Stimulated activated naive B cell treated with anti-CD40 and anti-IgM and Interleukin-4, amounts not matched to agents 10 μg/mL and 1 μg/mL and 100 μg/mL, for 72 hours (primary cell): ENCODE measurements at regions not wholly inside any gene's neighbourhood (a gene's known extent, or its start where the extent isn't known, plus 50 kb on each side); places are given as distances from the start of the nearest gene placed in this dataset.
"Not testable (repeated sequence)": the region's sequence is repeated elsewhere in the genome, so short reads cannot be mapped to it uniquely, and the experiment has no call there.

ENCODE experiments used
- ATAC-seq, 2 donors: fragments of 150-1000 bp; cut with Tn5 transposase; replicated peaks; 2 replicates each; pipeline ENCODE4 v1.10.0; 2021; ENCODE audit warnings: moderate library complexity in 1 of 2
- DNase-seq: peaks from one replicate; pipeline ENCODE4 v3.0.0; 2021
- H3K27ac Mint-ChIP-seq: one replicate; pipeline ENCODE4 v1.8.0; 2022; ENCODE audit warnings: mild to moderate bottlenecking, mixed read lengths
- H3K27me3 Mint-ChIP-seq, 2 donors: one replicate each; pipeline ENCODE4 v1.8.0; 2022; ENCODE audit warnings: mixed read lengths in 2 of 2
- H3K36me3 Mint-ChIP-seq, 2 donors: one replicate each; pipeline ENCODE4 v1.8.0; 2022; ENCODE audit warnings: mixed read lengths in 2 of 2, mild to moderate bottlenecking in 1 of 2
- H3K4me1 Mint-ChIP-seq, 2 donors: one replicate each; pipeline ENCODE4 v1.8.0; 2022; ENCODE audit warnings: mixed read lengths in 2 of 2, mild to moderate bottlenecking in 1 of 2
- H3K4me3 Mint-ChIP-seq, 2 donors: one replicate each; pipeline ENCODE4 v1.8.0; 2022; ENCODE audit warnings: mild to moderate bottlenecking in 2 of 2, mixed read lengths in 2 of 2, moderate library complexity in 1 of 2
- H3K9me3 Mint-ChIP-seq, 2 donors: one replicate each; pipeline ENCODE4 v1.8.0; 2022; ENCODE audit warnings: mixed read lengths in 2 of 2, mild to moderate bottlenecking in 1 of 2

GRCh38 chr19:20423381-20424197, 142.0 kb downstream of the ZNF737 start:
- peaks cover 0 to 3% of the 10 kb centered on the region in 2 donors for H3K9me3 Mint-ChIP-seq
- ATAC-seq: peak in 1 of 2 donors; percentile 22
- no peak for DNase-seq
- peak overlapping the region; percentile 97 to 99 for H3K4me3 Mint-ChIP-seq
- peaks cover 0 to 19% of the 10 kb centered on the region in 2 donors for H3K4me1 Mint-ChIP-seq
- no peaks in the 10 kb centered on the region for H3K27me3 Mint-ChIP-seq
- H3K36me3 Mint-ChIP-seq: peaks cover 11 to 28% of the 10 kb centered on the region in 2 donors
- H3K27ac Mint-ChIP-seq: peak overlapping the region; percentile 93

DNA sequence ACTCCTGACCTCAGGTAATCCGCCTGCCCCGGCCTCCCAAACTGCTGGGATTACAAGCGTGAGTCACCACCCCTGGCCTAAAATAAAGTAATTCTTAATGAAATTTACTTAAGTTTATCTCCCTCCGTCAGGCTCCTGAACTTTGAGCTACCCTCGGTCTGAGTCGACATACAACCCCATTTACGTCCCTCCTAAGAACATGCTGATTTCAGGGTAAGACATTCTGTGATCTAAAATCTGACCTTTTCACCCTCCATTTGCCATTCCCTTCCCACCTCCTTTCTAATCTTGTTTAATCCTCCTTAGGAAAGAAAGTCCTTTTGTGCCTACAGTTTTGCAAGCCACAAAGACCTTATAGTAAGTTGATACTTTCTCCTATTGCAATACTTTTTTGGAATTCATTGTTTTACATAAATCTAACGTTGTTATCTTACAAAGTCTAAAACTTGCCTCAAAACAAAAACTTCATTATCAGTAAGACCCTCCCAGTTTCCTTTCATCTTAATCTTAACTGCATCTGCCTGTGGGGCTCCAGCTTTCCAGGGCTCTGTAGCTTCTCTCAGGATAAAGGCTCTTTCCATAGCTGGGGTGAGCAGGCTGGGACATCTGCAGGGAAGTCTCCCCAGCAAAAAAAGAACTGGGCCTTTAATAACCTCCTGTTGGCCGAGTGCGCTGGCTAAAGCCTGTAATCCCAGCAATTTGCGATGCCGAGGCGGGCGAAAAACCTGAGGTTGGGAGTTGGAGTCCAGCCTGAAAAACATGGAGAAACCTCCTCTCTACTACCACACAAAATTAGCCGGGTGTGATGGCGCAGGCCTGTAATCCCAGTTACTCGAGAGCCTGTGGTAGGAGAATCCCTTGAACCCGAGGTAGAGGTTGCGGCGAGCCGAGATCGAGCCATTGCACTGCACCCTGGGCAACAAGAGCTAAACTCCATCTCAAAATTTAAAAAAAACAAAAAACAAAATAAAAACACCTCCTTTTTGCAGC, 143.1 kb downstream of the ZNF737 start:
- no peaks in the 10 kb centered on the region for H3K27me3 Mint-ChIP-seq
- H3K36me3 Mint-ChIP-seq: peaks cover 11 to 33% of the 10 kb centered on the region in 2 donors
- H3K9me3 Mint-ChIP-seq: peaks cover 0 to 3% of the 10 kb centered on the region in 2 donors
- H3K4me1 Mint-ChIP-seq: peaks cover 0 to 19% of the 10 kb centered on the region in 2 donors
- ATAC-seq (no peak), DNase-seq (no peak)
- peak overlapping the region in 1 of 2 donors; percentile 99 for H3K4me3 Mint-ChIP-seq
- H3K27ac Mint-ChIP-seq: no peak overlapping the region

DNA sequence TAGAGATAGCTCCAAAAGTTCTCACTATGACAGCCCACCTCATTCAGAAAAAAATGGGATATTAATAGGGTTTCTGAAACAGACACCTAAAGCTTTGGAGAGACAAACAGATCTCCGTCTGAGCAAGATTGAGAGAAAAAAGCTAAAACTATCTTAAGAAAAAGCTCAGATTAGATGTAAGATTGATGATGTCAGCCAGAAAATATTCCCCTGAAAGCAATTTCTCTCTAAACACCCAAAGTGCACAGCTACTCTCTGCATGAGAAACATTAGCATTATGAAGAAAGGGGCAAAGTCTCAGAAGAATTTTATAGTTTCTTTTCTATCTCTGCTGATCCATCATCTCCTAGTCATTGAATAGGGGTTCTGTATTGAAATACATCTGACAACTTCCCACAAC, 148.9 kb downstream of the ZNF737 start:
- no peak for DNase-seq
- Mint-ChIP-seq H3K36me3 (peaks cover 22 to 41% of the 10 kb centered on the region in 2 donors), H3K4me3 (no peak overlapping the region), H3K4me1 (no peaks in the 10 kb centered on the region), H3K9me3 (peaks cover 0 to under 1% of the 10 kb centered on the region in 2 donors), H3K27me3 (no peaks in the 10 kb centered on the region), H3K27ac (no peak overlapping the region)
- no peak for ATAC-seq

DNA sequence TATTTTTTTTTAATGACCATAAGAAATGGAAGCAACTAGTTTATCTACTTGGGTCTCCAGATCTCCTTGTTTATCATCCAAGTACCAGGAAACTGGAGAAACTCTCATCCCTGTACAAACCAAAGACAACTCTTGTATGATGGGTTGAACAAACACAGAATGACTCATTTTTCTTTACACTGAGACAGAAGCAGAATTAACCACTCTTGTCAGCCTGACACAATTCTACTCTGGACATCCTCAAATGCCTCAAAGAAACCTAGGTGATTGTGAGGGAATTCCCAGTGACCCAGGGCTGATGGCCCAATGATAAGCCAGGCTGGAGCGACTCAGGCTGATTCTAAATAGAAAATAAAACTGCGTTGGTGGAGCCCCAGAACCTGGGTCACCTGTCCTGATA, 151.5 kb downstream of the ZNF737 start:
- DNase-seq (no peak), ATAC-seq (no peak)
- no peaks in the 10 kb centered on the region for H3K27me3 Mint-ChIP-seq
- no peak overlapping the region for H3K4me3 Mint-ChIP-seq
- peaks cover 37 to 40% of the 10 kb centered on the region in 2 donors for H3K36me3 Mint-ChIP-seq
- H3K4me1 Mint-ChIP-seq: no peaks in the 10 kb centered on the region
- H3K9me3 Mint-ChIP-seq: peaks cover 0 to 3% of the 10 kb centered on the region in 2 donors
- no peak overlapping the region for H3K27ac Mint-ChIP-seq

GRCh38 chr19:20413705-20414104, 151.9 kb downstream of the ZNF737 start:
- peaks cover 40 to 41% of the 10 kb centered on the region in 2 donors for H3K36me3 Mint-ChIP-seq
- ATAC-seq: no peak

DNA sequence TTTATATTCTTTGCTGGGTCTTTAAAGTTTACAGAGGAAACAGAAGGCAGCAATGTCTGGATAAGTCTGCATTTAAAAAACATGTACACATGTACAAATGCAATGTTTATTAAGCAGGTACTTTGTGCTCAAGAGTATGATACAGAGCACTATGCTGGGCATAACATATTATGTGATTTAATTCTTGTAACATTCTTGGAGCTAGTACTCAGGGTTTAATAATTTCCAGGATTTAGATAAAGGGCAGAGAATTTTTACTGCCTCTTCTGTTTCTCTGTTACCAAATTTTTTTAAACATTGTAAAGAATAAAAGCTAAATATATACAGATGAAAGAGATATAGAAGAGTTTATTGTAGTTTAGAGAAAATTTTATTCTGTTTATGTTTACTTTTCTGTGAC, 152.7 kb downstream of the ZNF737 start:
- no peaks in the 10 kb centered on the region for H3K4me1 Mint-ChIP-seq
- H3K27me3 Mint-ChIP-seq: no peaks in the 10 kb centered on the region
- DNase-seq (no peak), ATAC-seq (no peak)
- H3K27ac Mint-ChIP-seq: no peak overlapping the region
- peaks cover 42 to 47% of the 10 kb centered on the region in 2 donors for H3K36me3 Mint-ChIP-seq
- H3K9me3 Mint-ChIP-seq: peaks cover 0 to 3% of the 10 kb centered on the region in 2 donors
- H3K4me3 Mint-ChIP-seq: no peak overlapping the region

More at GRCh38 chr19:20413705-20414104, 151.9 kb downstream of the ZNF737 start:
- H3K27ac Mint-ChIP-seq: no peak overlapping the region
- no peak overlapping the region for H3K4me3 Mint-ChIP-seq
- no peaks in the 10 kb centered on the region for H3K4me1 Mint-ChIP-seq
- DNase-seq: no peak
- peaks cover 0 to 3% of the 10 kb centered on the region in 2 donors for H3K9me3 Mint-ChIP-seq
- no peaks in the 10 kb centered on the region for H3K27me3 Mint-ChIP-seq

DNA sequence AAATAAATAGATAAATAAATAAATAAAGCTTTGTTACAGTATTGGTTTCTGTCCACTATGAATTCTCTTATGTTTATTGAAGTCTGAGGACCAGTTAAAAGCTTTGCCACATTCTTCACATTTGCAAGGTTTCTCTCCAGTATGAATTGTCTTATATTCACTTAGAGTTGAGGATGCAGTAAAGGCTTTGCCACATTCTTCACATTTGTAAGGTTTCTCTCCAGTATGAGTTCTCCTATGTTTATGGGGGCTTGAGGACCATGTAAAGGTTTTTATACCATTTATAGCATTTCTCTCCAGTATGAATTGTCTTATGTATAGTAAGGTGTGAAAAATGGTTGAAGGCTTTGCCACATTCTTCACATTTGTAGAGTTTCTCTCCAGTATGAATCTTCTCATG, 168.3 kb downstream of the ZNF737 start:
- Mint-ChIP-seq H3K4me3 (no peak overlapping the region), H3K4me1 (no peaks in the 10 kb centered on the region), H3K27me3 (no peaks in the 10 kb centered on the region), H3K36me3 (peaks cover 38 to 45% of the 10 kb centered on the region in 2 donors), H3K9me3 (peaks cover 30 to 34% of the 10 kb centered on the region in 2 donors), H3K27ac (no peak overlapping the region)
- DNase-seq: no peak
- ATAC-seq: no peak

GRCh38 chr19:20388706-20389225, 176.8 kb downstream of the ZNF737 start:
- no peaks in the 10 kb centered on the region for H3K4me1 Mint-ChIP-seq
- no peak overlapping the region for H3K4me3 Mint-ChIP-seq
- peaks cover 17 to 18% of the 10 kb centered on the region in 2 donors for H3K9me3 Mint-ChIP-seq
- ATAC-seq (no peak), DNase-seq (no peak)
- no peaks in the 10 kb centered on the region for H3K27me3 Mint-ChIP-seq
- no peak overlapping the region for H3K27ac Mint-ChIP-seq
- H3K36me3 Mint-ChIP-seq: peaks cover 5 to 18% of the 10 kb centered on the region in 2 donors

DNA sequence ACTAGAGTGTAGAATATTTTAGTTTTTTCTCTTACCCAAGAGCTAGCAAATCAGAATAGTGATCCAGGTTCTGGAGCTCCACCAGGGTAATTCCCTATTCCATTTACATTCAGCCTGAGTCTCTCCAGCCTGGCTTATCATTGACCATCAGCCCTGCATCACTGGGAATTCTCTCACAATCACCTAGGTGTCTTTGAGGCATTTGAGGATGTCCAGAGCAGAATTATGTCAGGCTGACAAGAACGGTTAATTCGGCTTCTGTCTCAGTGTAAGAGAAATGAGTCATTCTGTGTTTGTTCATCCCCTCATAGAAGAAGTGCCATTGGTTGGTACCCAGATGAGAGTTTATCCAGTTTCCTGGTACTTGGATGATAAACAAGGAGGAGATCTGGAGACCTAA, 180.5 kb downstream of the ZNF737 start:
- no peak for ATAC-seq
- peaks cover 10 to 17% of the 10 kb centered on the region in 2 donors for H3K9me3 Mint-ChIP-seq

GRCh38 chr19:20371911-20372310, 193.7 kb downstream of the ZNF737 start:
- Mint-ChIP-seq H3K27ac (no peak overlapping the region), H3K4me3 (no peak overlapping the region), H3K9me3 (peaks cover 6 to 11% of the 10 kb centered on the region in 2 donors), H3K4me1 (no peaks in the 10 kb centered on the region), H3K36me3 (no peaks in the 10 kb centered on the region), H3K27me3 (no peaks in the 10 kb centered on the region)
- ATAC-seq (no peak), DNase-seq (no peak)

More for the DNA sequence above, 180.5 kb downstream of the ZNF737 start:
- Mint-ChIP-seq H3K27me3 (no peaks in the 10 kb centered on the region), H3K27ac (no peak overlapping the region), H3K4me3 (no peak overlapping the region), H3K4me1 (no peaks in the 10 kb centered on the region), H3K36me3 (peaks cover 3 to 17% of the 10 kb centered on the region in 2 donors)
- DNase-seq: no peak

DNA sequence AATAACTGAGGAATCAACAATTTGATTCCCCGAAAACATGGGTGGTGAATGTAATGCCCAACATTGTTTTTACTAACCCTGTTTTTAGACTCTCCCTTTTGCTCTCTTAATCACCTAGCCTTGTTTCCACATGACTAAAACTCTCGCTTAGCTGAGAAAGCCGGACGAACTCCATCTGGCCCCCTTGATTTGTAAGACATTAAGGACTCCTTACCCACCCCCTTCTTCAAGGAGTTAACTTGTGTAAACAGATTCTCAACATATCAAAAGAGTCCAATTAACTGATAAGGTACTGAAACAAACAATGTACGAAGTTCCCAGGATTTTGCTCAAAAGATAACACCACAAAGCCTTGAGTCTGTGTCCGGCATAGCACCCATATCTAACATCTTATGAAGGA, 194.3 kb downstream of the ZNF737 start:
- H3K9me3 Mint-ChIP-seq: peaks cover 6 to 11% of the 10 kb centered on the region in 2 donors
- not testable (repeated sequence) for H3K36me3 Mint-ChIP-seq, H3K27ac Mint-ChIP-seq, ATAC-seq, DNase-seq, H3K27me3 Mint-ChIP-seq, H3K4me1 Mint-ChIP-seq, H3K4me3 Mint-ChIP-seq

DNA sequence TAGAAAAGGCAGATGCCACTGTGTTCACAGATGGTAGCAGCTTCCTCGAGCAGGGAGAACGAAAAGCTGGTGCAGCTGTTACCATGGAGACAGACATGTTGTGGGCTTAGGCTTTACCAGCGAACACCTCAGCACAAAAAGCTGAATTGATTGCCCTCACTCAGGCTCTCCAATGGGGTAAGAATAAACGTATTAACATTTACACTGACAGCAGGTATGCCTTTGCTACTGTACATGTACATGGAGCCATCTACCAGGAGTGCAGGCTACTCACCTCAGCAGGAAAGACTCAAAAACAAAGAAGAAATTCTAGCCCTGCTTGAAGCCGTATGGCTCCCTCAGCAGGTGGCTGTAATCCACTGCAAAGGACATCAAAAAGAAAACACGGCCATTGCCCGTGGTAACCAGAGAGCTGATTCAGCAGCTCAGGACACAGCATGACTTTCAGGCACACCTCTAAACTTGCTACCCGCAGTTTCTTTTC, 197.7 kb downstream of the ZNF737 start:
- no peak overlapping the region for H3K4me3 Mint-ChIP-seq
- H3K4me1 Mint-ChIP-seq: peaks cover 0 to 2% of the 10 kb centered on the region in 2 donors
- DNase-seq (no peak), ATAC-seq (no peak)
- H3K9me3 Mint-ChIP-seq: peaks cover 7 to 11% of the 10 kb centered on the region in 2 donors
- H3K36me3 Mint-ChIP-seq: no peaks in the 10 kb centered on the region
- no peak overlapping the region for H3K27ac Mint-ChIP-seq
- no peaks in the 10 kb centered on the region for H3K27me3 Mint-ChIP-seq

DNA sequence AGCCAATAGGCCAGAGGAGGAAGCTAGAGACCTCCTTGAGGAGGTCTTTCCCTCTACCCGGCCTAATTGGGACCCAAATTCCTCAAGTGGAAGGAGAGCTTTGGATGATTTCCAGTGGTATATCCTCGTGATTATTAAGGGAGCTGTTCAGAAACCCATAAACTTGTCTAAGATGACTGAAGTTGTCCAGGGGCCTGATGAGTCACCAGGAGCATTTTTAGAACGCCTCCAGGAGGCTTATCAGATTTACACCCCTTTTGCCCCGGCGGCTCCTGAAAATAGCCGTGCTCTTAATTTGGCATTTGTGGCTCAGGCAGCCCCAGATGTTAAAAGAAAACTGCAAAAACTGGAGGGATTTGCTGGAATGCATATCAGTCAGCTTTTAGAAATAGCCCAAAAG, 198.1 kb downstream of the ZNF486 start:
- peaks cover 0 to 2% of the 10 kb centered on the region in 2 donors for H3K4me1 Mint-ChIP-seq
- H3K4me3 Mint-ChIP-seq: no peak overlapping the region
- H3K36me3 Mint-ChIP-seq: no peaks in the 10 kb centered on the region
- H3K9me3 Mint-ChIP-seq: peaks cover 8% of the 10 kb centered on the region in 2 donors
- ATAC-seq (no peak), DNase-seq (no peak)
- H3K27me3 Mint-ChIP-seq: no peaks in the 10 kb centered on the region
- H3K27ac Mint-ChIP-seq: no peak overlapping the region
